ENCODE measurements at regions not wholly inside any gene's neighbourhood (a gene's known extent, or its start where the extent isn't known, plus 50 kb on each side); places are given as distances from the start of the nearest gene placed in this dataset.

DNA sequence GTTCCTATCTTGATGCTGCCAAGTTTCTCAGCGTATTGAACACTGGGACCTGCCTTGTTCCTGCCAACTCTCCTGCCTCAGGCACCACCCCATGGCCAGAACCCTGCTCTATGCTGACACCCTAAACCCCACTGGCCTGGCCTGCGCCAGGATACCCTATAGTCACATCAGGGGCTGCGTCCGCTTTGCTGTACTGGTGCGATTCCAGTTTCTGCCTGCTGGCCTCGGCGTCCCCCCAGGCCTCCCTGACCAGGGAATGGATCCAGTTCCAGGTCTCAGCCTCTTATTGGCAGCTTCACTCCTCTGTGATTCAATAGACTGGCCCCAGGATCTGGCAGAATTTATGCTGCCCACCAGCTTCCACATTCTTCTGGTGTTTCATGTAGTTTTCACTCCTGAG lies 55.0 kb downstream of the GPR6 start:
- DNase-seq (ENCODE audit: low read depth in 4 of 4, low spot score in 3 of 4): no peak

DNA sequence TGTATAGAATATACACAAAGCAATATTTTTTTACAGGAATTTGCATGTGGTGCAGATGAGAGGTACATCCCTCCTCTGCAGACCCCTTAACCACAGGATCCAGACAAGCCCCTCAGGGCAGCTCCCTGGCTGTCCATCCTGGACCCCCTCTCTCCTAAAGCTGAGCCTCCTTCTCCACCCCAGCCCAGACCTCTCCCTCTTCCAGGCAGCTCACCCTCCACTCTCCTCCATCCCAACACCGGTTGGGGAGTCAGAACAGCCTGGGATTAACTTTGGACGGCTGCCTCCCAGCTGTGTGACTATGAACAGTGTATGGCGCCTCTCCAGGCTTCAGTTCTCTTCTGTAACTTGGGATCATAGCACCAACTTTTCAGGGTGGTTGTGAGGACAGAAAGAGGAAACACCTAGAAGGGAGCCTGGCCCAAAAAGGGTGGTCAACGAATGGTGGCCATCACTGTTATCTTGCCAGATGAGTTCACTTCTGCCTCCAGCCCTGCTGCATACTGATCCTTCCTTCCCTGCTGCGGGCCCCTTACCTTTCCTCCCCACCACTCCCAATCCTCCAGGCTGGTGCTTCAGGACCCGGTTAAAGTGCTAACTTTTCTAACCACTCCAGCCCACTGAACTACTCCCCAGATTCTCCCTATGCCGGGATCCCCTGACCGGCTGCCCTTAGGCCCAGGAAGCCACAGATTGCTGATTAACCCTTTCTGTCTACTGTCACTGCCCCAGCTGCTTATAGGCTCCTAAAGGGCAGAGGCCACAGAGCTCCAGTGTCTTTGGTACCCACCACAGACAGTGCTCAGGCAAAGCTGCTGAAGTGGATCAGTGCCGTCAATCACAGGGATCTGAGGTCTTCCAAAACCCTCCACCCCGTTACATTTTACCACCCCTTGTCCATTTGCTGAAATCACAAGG lies 55.9 kb downstream of the GPR6 start:
- no peak for DNase-seq (ENCODE audit: low read depth in 4 of 4, low spot score in 3 of 4)

GRCh38 chr6:110034667-110035036 lies 56.5 kb downstream of the GPR6 start:
- no peak for DNase-seq (ENCODE audit: low read depth in 4 of 4, low spot score in 3 of 4)

DNA sequence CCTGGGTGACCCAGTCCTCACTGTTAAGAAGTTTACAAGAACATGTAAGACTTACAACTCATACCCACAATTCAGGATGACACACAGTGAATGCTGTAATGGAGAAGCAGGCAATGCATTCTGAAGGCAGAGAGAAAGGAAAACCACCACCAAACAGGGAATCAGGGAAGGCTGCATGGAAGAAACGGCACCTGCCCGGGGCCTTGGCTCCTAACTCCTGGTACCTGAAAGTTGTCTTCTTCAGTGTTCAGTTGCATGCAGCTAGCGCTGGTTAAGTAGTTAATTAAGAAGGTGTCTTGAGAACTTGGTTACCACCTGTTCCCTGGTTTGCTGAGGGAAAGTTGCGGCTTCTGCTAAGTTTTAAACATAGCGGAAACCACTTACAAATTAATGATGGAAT lies 57.2 kb downstream of the GPR6 start:
- no peak for DNase-seq (ENCODE audit: low read depth in 4 of 4, low spot score in 3 of 4)

- DNase-seq (ENCODE audit: low read depth in 4 of 4, low spot score in 3 of 4): no peak
Measured at GRCh38 chr6:110036408-110037302, 58.5 kb downstream of the GPR6 start.

DNA sequence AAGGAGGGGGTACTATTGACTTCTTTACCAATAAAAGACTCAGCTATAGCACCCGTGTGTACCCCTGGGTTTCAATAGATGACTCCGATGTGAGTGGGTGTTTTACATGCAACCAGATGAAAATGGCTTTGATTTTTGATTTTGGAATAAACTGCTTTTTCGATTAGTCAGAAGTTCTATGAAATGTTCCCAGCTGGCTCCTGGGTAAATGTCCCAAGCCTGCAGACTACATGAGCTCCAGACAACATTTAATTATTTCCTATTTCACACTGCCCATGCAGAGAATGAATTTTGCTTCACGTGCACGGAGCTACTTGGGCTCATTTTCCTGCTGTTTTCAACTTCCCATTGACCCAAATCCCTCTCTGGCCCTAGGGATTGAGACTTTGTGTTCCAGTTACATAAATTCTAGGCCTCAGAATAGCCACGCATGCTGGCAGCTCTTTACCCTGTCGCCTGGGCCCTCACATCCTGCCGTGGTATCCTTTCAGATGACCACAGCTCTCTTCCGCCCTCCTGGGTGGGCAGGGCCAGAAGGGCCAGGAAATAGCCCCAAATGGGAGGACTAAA lies 59.7 kb downstream of the GPR6 start:
- DNase-seq (ENCODE audit: low read depth in 4 of 4, low spot score in 3 of 4): no peak

DNA sequence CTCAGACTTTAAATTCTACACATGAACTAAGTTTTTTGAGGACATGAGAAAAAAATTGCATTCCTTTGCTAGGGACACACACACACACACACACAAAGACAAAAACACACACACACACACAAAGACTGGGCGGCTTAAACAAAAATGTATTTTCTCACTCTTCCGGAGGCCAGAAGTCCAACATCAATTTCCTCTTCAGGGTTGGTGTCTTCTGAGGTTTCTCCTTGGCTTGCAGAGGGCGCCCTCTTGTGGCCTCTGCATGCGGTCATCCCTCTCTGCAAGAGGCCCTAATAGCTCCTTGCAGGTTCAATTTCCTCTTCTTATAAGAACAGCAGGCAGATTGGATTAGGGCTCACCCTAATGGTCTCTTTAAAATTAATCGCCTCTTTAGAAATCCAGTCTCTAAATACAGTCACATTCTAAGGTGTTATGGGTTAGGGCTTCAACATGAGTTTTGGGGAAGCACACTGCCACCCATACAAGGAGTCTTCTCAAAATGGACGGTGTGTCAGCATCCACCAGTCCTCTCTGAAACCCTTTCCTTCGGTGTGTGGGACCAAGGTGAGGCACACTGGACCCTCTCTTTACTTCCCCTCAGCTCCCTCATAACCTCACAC lies 61.4 kb downstream of the GPR6 start:
- DNase-seq (ENCODE audit: low read depth in 4 of 4, low spot score in 3 of 4): peak; percentile 82 to 90 (median 87)

DNA sequence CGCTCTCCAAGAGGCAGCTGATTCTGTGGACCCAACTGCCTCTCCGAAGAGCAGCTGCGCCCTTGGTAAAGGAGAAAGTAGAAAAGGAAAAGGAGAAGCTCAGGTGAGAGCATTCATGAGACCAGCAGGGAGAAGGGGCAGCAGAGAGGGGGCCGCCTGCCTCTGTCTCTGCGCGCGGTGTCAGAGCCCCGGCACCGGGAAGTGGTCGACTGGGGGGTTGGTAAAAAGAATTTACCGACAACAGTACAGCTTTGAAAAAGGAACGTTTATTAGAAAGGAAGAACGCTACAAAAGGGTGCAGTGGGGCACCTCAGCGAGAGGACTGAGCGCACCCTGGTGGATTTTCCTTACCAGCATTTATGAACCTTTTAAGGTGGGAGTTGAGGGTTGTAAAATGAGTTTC lies 61.9 kb downstream of the GPR6 start:
- DNase-seq (ENCODE audit: low read depth in 4 of 4, low spot score in 3 of 4): peak in 2 of 4 donors; percentile 17 to 21

DNA sequence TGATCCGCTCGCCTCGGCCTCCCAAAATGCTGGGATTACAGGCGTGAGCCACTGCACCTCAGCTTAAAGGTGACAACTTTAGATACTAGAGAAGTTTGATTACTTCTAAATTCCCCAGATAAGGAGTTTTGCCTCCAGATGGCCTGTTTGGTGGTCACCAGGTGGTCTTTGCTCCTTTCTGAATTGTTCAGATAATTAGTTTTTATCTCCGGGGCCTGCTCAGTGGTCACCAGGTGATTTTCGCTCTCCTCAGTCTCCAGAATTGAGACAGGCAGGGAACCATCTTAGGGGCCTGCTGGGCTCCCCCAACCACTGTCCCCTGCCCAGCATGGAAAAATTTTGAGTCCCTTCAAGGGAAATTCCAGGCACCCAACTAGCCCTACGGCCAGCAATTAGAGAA lies 62.6 kb downstream of the GPR6 start:
- DNase-seq (ENCODE audit: low read depth in 4 of 4, low spot score in 3 of 4): no peak

GRCh38 chr6:110041126-110041525 lies 63.0 kb downstream of the GPR6 start:
- no peak for DNase-seq (ENCODE audit: low read depth in 4 of 4, low spot score in 3 of 4)

DNA sequence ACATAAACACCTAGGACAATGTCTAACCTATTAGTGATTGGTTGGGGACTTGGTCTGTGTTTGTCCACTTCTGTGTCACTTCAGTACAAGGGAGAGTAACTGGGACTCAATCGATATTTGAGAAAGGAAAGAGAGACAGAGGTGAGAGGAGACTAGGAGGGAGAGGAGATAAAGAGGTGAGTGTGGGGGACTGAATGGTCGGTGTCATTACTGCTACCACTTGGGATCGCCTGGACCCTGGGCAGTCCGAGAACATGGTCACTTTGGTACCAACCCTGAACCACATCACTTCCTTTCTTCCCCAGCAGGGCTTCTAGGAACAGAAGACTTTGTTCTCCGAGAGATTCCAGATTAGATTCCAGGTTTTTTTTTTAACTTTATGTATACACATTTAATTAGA lies 63.7 kb downstream of the GPR6 start:
- no peak for DNase-seq (ENCODE audit: low read depth in 4 of 4, low spot score in 3 of 4)

DNA sequence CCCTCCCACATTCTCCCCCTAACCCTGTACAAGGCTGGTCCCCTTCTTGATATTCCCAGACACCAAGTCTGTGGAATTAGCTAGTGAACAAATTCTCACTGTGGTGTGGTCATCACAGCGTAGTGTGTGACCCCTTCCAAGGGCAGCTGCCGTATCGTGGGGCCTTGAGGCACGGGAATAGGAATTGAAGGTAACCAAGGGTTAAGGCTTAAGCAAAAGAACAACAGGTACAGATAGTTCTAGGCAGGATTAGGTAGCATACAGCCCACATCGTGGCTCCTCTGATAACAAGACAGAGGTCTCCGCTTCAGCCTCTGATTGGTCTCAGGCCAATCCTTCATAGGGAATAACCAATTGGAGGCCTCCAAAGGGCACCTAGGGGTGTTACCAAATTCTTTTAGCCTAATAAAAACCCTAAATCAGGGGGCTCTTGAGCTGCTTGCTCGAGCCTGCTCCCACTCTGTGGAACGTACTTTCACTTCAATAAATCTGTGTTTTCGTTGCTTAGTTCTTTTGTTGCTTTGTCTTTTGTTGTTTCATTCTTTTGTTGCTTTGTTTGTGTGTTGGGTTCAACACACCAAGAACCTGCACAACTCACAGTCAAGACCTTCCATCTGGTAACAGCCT lies 64.7 kb downstream of the GPR6 start:
- no peak for DNase-seq (ENCODE audit: low read depth in 4 of 4, low spot score in 3 of 4)

DNA sequence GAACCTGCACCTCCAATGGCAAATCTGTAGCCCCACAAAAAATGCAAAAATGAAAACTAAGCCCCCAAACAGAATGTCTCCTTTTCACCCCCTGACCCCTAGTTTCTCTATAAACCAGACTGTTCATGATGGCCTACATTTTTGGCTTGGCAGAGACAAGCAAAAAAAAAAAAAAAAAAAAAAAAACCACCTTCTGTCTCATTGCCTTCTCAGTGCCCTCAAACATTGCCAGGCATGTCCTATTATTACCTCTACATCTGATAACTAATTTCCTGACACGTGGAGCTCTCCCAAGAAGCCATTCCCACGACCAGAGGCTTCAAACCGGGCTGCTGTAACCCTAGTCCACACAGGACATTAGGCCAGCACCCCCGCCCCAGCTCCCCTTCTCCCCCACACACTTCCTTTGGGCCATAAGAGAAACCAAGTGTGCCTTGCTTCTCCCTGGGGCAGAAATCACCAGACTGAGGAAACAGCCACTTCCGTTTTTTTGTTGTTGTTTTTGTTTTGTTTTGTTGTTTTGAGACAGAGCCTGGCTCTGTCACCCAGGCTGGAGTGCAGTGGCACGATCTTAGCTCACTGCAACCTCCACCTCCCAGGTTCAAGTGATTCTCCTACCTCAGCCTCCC lies 65.4 kb downstream of the GPR6 start:
- DNase-seq (ENCODE audit: low read depth in 4 of 4, low spot score in 3 of 4): no peak

DNA sequence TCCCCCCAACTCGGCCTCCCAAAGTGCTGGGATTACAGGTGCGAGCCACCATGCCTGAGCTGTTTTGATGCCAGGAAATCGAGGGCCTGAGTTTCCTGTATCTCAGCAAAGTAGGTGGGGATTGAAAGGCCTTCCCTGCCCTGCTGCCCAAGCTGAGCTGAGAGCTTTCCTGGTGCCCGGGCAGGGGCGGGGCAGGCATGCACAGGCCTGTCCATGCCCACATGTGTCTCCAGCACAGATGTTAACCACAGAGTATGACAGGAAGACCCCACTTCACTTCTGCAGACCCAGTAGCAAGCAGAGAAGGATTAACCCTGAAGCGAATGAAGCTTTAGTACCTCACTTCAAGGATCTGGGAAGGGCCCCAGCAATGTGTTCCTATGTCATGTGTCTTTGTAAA lies 66.0 kb downstream of the GPR6 start:
- no peak for DNase-seq (ENCODE audit: low read depth in 4 of 4, low spot score in 3 of 4)

- no peak for DNase-seq (ENCODE audit: low read depth in 4 of 4, low spot score in 3 of 4)
Measured at GRCh38 chr6:110044622-110045021, 66.5 kb downstream of the GPR6 start.

GRCh38 chr6:110048221-110048875 lies 70.2 kb downstream of the GPR6 start:
- no peak for DNase-seq (ENCODE audit: low read depth in 4 of 4, low spot score in 3 of 4)

DNA sequence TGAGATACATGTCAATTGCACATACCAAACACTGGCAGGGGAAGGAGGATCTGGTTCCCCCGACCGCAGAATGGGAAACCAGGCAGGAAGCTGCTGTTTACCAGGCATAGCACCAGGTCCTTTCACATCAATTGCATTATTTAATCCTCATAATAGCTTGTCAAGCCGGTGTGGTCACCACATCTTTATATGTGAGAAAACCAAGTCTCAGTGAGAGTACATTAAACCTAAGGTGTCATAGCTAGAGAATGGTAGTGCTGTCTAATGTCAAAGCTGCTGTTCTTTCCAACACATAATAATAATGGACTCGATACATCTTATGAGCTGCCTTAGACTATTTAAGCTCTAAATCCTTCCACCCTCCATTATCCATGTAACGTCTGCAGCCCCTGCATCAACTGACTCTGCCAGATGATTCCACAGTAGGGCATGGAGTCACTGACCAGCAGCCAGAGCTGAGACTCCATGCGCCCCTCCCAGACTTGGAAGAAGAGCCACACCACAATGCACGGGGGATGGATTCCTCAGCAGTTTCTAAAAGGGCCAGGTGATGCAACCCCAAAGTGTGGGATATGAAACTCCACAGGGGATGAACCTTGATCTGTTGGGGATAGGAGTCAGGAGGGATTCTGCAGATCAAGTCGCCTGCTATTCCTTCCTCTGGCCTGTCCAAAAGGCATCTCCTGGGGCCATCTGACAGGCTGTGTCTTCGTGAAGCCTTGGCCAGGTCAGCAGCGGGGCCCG lies 71.8 kb downstream of the GPR6 start:
- DNase-seq (ENCODE audit: low read depth in 4 of 4, low spot score in 3 of 4): no peak
